ENCODE measurements at regions not wholly inside any gene's neighbourhood (a gene's known extent, or its start where the extent isn't known, plus 50 kb on each side); places are given as distances from the start of the nearest gene placed in this dataset.
"Not testable (repeated sequence)": the region's sequence is repeated elsewhere in the genome, so short reads cannot be mapped to it uniquely, and the experiment has no call there.

- no peak for DNase-seq (ENCODE audit: low read depth)
Observed at GRCh38 chr14:40694023-40694422, 912.7 kb upstream of the LRFN5 start.

DNA sequence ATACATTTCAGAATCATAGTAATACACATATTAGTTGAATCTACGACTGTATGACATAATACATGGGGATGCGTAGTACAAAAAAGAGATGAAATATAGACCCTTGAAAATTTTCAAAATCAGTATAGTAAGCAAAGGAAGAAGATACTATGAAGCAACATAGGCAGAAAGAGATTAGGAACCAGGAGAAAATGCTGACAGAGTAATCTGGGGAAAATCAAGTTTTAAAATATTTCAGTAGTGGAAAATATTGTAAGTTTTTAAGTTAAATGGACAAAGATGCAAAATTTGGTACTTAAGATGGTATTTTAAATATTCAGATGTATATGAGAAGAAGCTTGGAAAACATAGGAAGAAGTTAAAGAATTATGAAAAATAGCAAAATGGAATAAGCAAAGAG lies 915.6 kb upstream of the LRFN5 start:
- no peak for DNase-seq (ENCODE audit: low read depth)

DNA sequence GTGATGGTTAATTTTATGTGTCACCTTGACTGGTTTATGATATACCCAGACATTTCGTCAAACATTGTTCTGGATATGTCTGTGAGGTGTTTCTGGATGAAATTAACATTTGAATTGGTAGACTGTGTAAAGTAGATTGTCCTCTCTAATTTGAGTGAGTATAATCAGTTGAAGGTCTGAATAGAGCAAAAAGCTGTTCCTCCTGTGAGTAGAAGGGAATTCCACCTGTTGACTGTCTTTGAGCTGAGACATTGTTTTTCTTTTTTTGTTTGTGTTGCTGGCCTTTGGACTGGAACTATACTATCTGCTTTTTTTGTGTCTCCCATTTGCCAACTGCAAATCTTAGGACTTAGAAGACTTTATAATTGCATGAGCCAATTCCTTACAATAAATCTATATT lies 920.9 kb upstream of the LRFN5 start:
- DNase-seq (ENCODE audit: low read depth) = no peak

GRCh38 chr14:40684328-40684727 lies 922.3 kb upstream of the LRFN5 start:
- no peak for DNase-seq (ENCODE audit: low read depth)

DNA sequence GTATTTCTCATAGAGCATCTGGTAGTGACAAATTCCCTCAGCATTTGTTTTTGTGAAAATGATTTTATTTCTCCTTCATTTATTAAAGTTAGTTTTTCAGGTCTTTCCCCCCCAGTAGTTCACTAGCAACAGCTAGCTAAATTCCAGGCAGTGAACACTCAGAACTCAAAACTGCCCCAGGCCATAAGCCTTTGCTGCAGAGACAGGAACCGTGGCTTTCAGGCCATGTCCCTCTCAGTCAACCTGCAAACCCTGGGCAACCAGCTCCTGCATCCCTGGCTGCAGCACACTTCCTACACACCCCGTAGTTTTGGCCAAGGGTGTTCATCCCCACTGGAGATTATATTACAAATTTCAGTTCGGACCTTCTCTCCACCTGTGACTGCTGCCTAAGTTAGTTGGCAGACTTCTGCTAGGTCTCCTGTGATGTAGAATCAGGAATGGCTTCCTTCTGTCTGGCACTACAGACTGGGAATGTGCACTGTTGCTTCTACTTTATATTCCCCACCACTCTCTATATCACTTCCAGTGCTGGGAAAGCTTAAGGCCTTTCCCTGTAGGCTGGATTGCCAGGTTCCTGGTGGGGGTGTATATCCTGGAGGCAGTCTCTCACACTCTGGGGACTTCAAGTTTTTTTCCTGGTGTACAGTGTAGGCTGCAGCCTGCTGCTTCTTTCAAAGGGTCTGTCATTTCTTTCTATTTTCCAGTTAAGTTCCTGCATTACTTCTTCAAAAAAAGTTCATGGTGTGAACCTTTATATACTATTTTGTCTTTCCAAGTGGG lies 924.4 kb upstream of the LRFN5 start:
- DNase-seq (ENCODE audit: low read depth) = no peak

DNA sequence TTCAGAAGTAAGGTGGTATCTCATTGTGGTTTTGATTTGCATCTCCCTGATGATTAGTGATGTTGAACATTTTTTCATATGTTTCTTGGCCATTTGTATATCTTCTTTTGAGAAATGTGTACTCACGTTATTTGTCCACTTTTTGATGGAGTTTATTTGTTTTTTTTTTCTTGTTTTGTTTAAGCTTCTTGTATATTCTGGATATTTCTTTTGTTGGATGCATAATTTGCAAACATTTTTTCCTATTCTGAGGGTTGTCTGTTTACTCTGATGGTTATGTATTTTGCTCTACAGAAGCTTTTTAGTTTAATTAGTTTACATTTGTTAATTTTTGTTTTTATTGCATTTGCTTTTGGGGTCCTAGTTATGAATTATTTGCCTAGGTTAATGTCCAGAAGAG lies 927.4 kb upstream of the LRFN5 start:
- DNase-seq (ENCODE audit: low read depth) = no peak

GRCh38 chr14:40677206-40677605 lies 929.5 kb upstream of the LRFN5 start:
- not testable (repeated sequence) for DNase-seq (ENCODE audit: low read depth)

GRCh38 chr14:40674502-40674901 lies 932.2 kb upstream of the LRFN5 start:
- no peak for DNase-seq (ENCODE audit: low read depth)

DNA sequence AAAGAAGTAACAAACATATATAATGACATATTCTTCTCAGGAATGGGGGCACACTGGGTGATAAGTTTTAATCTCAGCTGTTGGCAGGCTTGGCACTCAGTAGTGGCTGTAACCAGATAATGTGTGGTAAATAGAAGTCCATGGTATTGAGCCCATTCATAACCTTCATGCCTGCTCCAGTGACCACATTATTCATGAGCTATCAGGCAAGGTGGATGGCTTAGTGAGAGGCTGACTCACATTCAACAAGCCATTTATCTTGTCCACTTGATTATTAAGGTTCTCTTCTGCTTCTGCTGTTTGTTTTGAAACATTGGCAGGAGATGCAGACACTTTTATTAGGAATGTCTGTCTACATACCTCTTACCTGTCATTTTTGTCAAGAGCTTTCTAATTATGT lies 950.4 kb upstream of the LRFN5 start:
- no peak for DNase-seq (ENCODE audit: low read depth)

DNA sequence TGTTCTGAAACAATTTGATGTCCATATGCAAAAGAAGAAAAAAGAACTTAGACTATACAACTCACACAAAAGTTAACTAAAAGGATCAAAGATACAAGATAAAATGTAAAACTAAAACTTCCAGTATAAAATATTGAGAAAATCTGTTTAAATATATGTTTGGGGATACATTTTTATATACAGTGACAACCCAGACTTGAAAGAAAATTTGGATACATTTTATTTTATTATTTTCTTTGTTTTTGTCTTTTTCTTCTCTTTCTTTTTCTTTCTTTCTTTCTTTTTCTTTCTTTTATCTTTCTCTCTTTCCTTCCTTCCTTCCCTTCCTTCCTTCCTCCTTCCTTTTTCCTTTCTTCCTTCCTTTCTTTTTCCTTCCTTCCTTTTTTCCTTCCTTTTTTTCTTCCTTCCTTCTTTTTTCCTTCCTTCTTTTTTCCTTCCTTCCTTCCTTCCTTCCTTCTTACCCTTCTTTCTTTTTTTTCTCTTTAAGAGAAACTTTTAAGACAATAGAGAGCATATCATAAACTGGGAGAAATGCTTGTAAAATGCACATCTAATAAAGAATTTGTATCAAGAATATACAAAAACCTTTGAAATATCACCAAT lies 954.5 kb upstream of the LRFN5 start:
- DNase-seq (ENCODE audit: low read depth) = no peak

DNA sequence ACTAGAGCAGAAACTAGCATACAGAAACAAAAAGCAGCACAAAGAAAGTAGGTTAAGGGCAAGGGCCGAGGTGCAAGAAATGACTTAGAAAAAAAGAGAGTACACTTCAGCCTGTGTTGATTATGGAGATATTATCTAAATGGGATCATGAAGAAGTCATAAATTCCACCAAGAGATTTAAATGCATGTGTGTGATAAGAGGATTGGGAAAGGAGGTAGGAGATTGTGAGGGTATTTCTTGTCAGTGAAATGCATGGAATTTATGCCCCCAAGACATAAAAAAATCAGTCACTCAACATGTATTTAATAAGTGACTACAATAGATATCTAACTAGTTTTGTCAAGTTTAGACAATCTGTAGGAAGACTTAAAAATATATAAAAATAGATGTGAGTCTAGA lies 976.2 kb upstream of the LRFN5 start:
- no peak for DNase-seq (ENCODE audit: low read depth)

DNA sequence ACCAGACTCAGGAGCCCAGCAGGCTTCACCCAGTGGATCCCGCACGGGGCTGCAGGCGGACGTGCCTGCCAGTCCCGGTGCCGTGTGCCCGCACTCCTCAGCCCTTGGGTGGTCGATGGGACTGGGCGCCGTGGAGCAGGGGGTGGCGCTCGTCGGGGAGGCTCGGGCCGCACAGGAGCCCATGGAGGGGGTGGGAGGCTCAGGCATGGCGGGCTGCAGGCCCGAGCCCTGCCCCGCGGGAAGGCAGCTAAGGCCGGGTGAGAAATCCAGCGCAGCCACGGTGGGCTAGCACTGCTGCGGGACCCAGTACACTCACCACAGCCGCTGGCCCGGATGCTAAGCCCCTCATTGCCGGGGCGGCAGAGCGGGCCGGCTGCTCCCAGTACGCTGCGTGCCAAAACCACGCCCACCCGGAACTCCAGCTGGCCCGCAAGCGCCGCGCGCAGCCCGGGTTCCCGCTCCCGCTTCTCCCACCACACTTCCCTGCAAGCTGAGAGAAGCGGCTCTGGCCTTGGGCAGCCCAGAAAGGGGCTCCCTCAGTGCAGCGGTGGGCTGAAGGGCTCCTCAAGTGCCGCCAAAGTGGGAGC lies 977.0 kb upstream of the LRFN5 start:
- DNase-seq (ENCODE audit: low read depth) = not testable (repeated sequence)

GRCh38 chr14:40629144-40629543 lies 977.5 kb upstream of the LRFN5 start:
- DNase-seq (ENCODE audit: low read depth) = no peak

DNA sequence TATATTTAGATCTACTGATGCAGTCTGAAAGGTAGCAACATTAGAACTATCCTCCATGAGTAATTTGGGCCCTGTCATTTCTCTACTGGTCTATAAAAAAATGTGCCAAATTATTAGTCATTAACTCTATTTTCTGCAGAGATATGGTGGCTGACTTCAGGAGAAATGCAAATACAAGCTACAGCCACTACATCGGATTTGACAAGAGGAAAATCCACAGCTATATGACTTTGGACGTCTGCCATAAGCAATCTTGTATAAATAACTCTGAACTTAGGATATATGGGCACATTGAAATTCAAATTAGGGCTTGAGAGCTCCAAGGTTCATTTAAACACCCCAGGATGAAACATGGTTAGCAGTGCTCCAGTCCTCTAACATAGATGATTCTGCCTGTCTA lies 983.0 kb upstream of the LRFN5 start:
- DNase-seq (ENCODE audit: low read depth) = no peak

- DNase-seq (ENCODE audit: low read depth) = no peak
Observed at GRCh38 chr14:40618225-40618898, 988.3 kb upstream of the LRFN5 start.

DNA sequence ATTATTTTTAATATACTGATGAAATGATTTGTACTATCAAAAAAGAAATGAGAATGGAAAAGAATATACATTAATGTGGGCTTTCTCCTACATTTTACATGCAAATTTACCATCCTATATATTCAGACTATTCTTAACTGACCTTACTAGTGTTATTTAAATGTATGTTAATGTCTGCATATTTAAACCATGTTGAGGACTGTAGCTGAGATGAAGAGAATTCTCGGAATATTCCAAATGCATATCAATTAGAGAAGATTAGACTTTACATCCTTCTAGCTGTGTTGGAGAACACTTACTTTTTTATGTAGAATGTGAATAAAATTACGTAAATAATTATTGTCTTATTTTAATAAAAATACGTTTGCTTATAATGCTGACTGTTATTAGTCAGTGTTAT lies 990.1 kb upstream of the LRFN5 start:
- DNase-seq (ENCODE audit: low read depth) = no peak

- no peak for DNase-seq (ENCODE audit: low read depth)
Observed at GRCh38 chr14:40601063-40601462, 1005.6 kb upstream of the LRFN5 start.

DNA sequence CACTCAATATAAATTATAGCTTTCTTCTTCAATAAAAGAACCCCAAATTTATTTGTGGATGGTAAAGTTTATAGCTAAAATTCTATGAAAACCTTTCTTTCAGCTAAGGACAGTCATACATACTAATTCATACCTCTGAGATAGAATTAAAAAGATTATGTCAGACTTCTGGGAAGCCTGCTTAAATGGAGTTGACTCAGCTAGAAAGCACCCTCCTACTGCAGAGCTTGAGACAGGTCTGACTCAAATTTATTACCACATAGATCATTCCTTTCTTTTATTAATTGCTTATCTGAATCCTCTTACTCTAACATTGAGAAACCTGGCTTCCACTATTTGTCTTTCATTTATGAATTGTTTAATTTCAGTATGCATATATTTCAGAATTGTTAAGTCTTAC lies 1007.0 kb upstream of the LRFN5 start:
- DNase-seq (ENCODE audit: low read depth) = no peak

DNA sequence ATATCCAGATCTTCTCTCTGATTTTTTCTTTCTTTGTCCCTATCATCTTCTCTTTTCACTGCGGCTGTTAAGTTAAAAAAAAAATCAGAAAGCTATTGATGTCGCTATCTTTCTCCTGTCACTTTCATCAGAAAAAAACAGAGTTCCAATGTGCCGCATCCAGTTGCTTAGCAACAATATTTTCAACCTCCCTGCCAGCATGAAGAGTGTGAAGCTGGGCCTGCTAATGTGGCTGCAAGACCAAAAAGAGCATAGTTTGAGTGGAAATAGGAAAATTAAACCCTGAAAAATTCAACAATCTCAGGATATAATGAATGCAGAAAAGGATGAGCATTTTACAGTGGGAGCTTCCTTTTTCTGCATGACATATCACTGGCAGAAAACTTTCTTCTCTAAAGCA lies 1025.4 kb upstream of the LRFN5 start:
- no peak for DNase-seq (ENCODE audit: low read depth)

DNA sequence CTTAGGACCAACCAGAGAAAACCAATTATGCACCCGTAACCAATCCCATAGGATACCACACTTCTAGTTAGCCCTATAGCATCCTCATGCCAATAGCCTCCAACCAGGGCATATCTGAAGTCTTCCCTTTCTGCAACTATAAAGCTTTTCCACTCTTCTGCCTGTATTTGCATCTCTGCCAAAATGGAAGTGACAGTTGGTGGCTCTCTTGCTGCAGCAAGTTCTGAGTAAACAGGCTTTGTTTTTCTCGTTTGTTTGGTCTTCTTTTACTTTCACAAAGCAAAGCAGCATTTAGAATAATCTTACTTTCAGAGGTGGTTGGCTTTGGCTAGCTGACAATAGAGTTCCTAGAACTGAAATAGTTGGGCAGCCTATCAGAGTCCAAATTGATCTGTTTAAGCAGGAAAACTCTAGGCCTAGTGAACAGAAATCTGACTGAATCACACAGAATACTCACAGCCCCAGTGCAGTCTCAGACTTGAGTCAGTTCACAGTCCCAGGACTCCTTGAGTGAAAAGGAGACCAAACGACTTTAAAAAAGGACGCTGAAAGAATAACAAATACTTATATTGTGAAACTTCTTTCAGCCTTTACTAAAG lies 1029.7 kb upstream of the LRFN5 start:
- no peak for DNase-seq (ENCODE audit: low read depth)

DNA sequence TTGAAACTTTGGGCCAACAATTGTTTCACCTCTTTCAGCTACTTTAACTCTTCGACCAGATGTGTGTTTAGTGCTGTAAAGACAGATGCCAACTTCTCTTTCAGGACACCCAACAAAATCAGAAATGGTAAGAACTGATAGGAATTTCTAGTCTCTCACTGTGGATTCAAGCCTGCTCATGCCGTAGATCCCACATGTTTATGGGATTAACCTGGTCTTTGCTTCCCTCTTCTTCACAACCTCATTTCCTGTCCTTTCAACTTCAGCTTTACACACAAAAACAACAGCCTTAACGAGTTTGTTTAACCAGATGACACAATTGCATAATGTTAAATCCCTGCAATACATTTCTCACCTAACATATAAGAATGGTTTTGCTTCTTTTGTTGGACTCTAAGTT lies 1031.9 kb upstream of the LRFN5 start:
- DNase-seq (ENCODE audit: low read depth) = no peak

DNA sequence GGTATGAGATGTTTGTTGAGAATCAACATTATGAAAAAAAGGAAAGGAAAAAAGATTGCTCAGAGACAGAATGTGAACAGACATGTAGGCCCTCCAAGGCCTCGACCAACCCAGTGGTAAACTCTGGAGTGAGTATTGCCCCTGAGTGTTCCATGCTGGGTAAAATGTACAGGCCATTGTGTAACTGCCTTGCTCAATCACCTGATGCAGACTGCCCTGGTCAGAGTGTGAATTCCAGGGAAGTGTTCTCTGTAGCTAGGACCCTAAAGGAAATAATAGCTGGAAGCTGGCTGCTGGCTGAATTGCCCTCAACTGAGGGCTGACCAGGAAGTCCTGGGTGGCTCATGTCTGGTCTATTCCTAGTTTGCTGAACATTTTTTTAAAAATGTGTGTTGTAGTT lies 1081.4 kb upstream of the LRFN5 start:
- DNase-seq (ENCODE audit: low read depth) = no peak

DNA sequence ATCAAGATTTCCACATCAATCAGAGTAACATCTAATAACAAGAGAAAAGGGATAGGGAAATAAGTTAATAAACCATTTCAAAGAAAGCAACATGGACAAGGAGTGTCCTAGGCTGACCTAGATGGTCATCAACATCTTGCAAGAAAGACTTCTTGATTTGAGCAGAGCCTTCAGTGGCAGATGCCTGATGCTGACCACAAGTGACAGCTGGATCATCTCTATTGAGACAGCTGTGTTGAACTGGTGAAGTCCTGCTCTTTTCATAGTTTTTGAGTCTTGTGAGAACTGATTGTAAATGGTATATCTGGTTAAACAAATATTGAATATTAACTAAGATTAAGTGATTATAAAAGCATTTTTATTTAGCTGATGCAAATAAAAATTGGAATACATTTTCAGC lies 1083.6 kb upstream of the LRFN5 start:
- no peak for DNase-seq (ENCODE audit: low read depth)

All from fibroblast of the conjunctiva (primary cell).